ENCODE measurements at regions not wholly inside any gene's neighbourhood (a gene's known extent, or its start where the extent isn't known, plus 50 kb on each side); places are given as distances from the start of the nearest gene placed in this dataset.

DNA sequence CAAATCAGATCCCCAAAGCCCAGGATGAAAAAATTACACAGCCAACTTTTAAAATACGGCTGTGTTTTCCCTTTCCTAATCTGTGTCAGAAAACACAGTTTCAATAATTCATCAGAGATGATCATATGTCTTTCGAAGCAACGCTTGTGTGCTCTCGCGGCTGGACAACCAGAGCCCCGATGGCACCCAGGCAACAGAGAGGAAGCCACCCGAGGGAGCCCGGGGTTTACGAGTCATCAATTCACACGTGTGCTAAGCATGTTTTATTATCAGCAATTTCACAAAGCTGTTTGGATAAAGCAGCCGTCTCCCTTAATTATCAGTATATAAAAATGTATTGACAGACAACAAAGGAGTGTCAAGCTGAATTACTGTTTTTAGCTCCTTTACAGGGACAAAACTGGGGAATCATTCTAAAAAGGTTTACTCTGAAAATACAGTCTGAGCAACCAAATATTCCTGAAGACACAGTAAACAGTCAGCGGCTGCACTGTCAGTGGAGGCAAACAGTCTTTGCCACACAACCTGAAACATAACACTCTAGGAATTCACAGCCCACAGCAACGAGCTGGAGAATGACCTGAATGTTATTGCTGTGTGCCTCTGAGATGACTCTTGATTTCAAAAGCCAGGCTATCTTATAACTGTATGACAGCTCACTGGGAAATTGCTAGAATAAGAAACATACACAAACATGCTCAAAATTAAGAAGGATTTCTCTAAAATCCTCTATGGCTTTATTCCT lies 201.0 kb downstream of the SIPA1L2 start:
- TF ChIP-seq CTCF (IDR thresholded peaks at IDR 0.05; ENCODE audit: low read length) (no peak), EZH2 (optimal IDR thresholded peaks at IDR 0.05; ENCODE audit: low read depth, low read length) (no peak), EZH2phosphoT487 (IDR thresholded peaks at IDR 0.05; ENCODE audit: low read length) (no peak)
